ENCODE measurements at regions not wholly inside any gene's neighbourhood (a gene's known extent, or its start where the extent isn't known, plus 50 kb on each side); places are given as distances from the start of the nearest gene placed in this dataset.

- TF ChIP-seq, protein P1, sequence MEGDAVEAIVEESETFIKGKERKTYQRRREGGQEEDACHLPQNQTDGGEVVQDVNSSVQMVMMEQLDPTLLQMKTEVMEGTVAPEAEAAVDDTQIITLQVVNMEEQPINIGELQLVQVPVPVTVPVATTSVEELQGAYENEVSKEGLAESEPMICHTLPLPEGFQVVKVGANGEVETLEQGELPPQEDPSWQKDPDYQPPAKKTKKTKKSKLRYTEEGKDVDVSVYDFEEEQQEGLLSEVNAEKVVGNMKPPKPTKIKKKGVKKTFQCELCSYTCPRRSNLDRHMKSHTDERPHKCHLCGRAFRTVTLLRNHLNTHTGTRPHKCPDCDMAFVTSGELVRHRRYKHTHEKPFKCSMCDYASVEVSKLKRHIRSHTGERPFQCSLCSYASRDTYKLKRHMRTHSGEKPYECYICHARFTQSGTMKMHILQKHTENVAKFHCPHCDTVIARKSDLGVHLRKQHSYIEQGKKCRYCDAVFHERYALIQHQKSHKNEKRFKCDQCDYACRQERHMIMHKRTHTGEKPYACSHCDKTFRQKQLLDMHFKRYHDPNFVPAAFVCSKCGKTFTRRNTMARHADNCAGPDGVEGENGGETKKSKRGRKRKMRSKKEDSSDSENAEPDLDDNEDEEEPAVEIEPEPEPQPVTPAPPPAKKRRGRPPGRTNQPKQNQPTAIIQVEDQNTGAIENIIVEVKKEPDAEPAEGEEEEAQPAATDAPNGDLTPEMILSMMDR (IDR thresholded peaks at IDR 0.05; ENCODE audit: insufficient read depth, low read length, severe bottlenecking): no peak
- H3K4me3 ChIP-seq (ENCODE audit: low read depth, low read length): peak overlapping the region; percentile 31
- no peaks in the 10 kb centered on the region for H3K27me3 ChIP-seq (ENCODE audit: control insufficient read depth, insufficient read depth, low read length)
- DNase-seq (ENCODE audit: low read depth): no peak
- no peak for FAIRE-seq
- no peaks in the 10 kb centered on the region for H3K36me3 ChIP-seq (ENCODE audit: control insufficient read depth, insufficient read depth, low read length)
These were observed 143.4 kb upstream of the IER5L start for GRCh38 chr9:129321286-129322021.

GRCh38 chr9:129320575-129321285 lies 142.7 kb upstream of the IER5L start:
- Histone ChIP-seq H3K4me3 (ENCODE audit: low read depth, low read length) (peak overlapping the region; percentile 31), H3K27me3 (ENCODE audit: control insufficient read depth, insufficient read depth, low read length) (no peaks in the 10 kb centered on the region), H3K36me3 (ENCODE audit: control insufficient read depth, insufficient read depth, low read length) (no peaks in the 10 kb centered on the region)
- FAIRE-seq (no peak), DNase-seq (ENCODE audit: low read depth) (peak; percentile 65)
- TF ChIP-seq, protein P1 (IDR thresholded peaks at IDR 0.05; ENCODE audit: insufficient read depth, low read length, severe bottlenecking): no peak

DNA sequence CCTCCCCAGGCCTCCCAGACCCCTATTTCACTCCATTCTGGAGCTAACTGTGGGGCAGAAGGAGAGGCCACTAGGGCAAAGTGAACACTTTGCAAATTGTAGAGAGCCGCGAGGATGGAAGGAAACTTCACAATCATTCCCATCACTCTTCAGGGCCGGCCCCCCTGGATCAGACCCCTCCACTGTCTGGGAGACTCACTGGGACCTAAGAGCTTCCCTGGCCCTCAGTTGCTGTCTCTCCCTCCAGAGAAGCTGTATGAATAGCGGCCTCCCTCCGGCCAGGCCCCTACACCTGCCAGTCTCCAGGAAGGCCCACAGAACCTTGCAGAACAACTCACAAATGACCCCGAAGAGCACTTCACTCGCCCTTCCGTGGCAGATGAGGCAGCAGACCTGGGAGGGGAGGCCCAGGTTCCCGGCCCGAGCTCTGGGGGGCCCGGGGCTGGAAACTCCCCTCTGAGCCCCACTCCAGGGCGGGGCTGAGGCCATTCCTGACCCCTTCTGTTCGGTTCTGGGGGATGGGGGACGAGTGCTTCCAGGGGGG lies 141.9 kb upstream of the IER5L start:
- Histone ChIP-seq H3K36me3 (ENCODE audit: control insufficient read depth, insufficient read depth, low read length) (no peaks in the 10 kb centered on the region), H3K27me3 (ENCODE audit: control insufficient read depth, insufficient read depth, low read length) (no peaks in the 10 kb centered on the region), H3K4me3 (ENCODE audit: low read depth, low read length) (peak overlapping the region; percentile 31)
- TF ChIP-seq, protein P1 (IDR thresholded peaks at IDR 0.05; ENCODE audit: insufficient read depth, low read length, severe bottlenecking): no peak
- FAIRE-seq (no peak), DNase-seq (ENCODE audit: low read depth) (no peak)

DNA sequence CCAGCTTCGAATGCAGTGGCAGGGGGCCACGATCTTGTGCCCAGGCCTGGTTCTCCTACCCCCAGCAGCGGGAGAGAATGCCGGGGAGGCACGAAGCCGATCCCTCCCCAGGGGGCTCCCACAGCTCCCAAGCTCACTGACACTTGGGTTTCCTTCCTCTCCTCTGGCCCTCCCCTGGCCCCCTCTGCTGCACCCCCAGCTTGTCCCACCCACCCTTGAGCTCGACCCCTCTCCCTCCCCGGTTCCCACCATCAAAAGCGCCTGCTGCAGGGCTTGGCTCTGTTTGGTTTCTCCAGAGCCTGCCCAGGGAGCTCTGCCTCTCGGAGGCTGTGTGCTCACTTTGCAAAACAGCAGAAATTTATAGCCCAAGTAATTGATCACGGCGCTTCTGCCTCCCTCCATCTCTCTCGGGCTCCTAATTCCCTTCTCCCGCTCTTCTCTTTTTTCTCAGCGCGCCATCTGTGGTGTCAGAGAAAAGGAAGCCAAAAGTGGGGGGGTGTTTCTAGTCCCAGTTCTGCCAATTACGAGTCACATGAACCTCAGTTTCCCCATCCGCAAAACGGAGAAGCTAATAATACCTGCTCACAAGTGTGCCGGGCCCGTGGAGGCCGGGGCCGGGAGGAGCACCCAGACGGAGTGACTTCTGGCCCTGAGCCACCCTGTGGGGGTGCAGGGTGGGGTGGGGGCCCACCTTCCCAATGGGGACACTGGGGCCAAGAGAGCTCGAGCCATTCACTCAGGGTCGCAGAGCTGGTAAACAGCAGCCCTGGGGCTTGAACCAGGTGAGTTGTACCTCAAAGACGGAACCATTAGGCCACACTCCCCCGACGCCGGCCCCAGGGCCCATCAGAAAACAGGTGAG lies 141.2 kb upstream of the IER5L start:
- H3K27me3 ChIP-seq (ENCODE audit: control insufficient read depth, insufficient read depth, low read length): no peaks in the 10 kb centered on the region
- no peaks in the 10 kb centered on the region for H3K36me3 ChIP-seq (ENCODE audit: control insufficient read depth, insufficient read depth, low read length)
- DNase-seq (ENCODE audit: low read depth) (no peak), FAIRE-seq (no peak)
- H3K4me3 ChIP-seq (ENCODE audit: low read depth, low read length): no peak overlapping the region
- TF ChIP-seq, protein P1 (IDR thresholded peaks at IDR 0.05; ENCODE audit: insufficient read depth, low read length, severe bottlenecking): no peak

DNA sequence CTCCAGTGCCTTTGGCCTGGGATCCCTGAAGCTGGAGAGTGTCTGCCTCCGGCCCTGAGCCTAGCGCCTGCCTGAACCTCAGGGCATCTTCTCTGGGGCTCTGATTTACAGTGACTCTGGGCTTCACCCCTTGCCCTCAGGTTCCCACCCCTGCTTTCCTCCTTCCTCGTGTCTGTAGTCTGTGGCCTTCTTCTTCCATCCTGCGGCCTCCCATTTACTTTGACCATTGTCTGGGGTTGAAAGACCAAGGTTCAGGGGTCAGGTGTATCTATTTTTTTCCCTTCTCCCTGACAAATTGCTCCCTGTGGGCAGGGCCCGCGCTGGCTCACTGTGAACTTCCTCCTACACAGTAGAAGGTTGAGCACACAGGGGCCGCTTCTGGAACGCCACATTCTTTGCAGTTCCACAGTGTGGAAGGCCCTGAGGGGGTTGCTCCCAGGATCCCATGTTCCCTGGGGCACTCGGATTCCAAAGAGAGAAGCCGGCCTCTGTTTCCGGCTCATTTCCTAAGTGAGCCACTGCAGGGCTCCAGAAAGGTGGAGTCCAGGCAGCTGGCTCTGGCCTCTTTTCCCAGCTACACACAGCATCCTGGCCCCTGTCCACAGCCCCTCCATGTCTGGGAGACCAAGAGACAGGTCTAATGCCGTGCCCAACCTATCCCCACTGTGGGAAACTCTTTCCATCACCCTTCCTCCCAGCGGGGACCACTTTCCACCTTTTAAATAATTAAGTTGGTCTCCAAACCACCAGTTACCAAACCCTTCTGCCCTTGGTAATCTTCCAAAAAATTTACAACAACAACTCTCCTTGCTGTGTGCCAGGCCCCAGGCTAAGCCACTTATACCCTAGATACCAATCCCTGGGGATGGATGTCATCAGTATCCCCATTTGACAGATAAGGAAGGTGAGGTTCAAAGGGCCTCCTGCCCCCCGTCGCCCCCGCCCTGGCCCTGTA lies 140.3 kb upstream of the IER5L start:
- FAIRE-seq: no peak
- H3K27me3 ChIP-seq (ENCODE audit: control insufficient read depth, insufficient read depth, low read length): no peaks in the 10 kb centered on the region

More for the DNA sequence above, 140.3 kb upstream of the IER5L start:
- no peaks in the 10 kb centered on the region for H3K36me3 ChIP-seq (ENCODE audit: control insufficient read depth, insufficient read depth, low read length)
- DNase-seq (ENCODE audit: low read depth): no peak
- H3K4me3 ChIP-seq (ENCODE audit: low read depth, low read length): no peak overlapping the region
- TF ChIP-seq, protein P1 (IDR thresholded peaks at IDR 0.05; ENCODE audit: insufficient read depth, low read length, severe bottlenecking): no peak
